HG03439 (cell line): ENCODE measurements at regions not wholly inside any gene's neighbourhood (a gene's known extent, or its start where the extent isn't known, plus 50 kb on each side); places are given as distances from the start of the nearest gene placed in this dataset.
A peak's percentile ranks its signal among the peaks of the same experiment; 100 is the strongest.

Experiments used
- ATAC-seq: cut with Tn5 transposase; IDR thresholded peaks from one replicate; pipeline ENCODE4 v1.9.1; 2021; ENCODE audit warnings: mild to moderate bottlenecking, moderate library complexity; ENCODE audit not compliant: unreplicated experiment

DNA sequence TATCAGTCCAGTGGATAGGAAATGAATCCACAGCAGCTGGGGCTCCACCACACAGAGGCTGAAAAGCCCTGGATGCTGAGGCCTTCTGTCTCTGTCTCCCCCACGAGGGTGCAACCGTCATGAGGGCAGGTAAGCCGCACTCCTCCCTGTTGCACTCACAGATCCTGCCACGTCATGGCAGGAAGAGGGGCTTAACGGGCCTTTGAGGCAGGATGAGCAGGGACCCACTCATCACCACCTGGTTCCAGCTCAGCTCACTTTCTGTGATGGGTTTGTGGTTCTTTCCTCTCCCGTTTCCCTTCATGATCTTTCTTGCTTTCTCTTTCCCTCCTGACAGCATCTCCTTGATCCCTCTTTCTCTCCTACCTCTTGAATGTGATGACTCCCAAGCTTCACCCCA, 575.2 kb downstream of the CCDC171 start:
- ATAC-seq: no peak

DNA sequence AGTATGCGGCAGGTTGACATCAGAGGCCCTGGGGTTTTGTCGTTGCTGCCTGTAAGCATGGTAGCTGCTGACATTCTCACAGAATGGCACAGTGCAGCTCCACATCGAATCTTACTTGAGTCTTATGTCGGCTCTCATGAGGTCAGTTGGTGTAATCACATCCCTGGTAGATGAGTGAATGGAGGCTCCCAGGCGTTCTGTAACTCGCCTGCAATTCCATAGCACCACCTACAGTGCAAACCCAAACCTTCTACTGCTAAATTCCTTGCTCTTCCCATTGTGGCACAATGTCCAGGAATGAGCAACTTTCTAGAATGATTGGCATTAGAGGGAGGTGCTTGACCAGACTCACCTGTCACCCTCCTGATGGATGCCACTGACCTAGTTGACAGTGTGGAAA, 578.4 kb downstream of the CCDC171 start:
- no peak for ATAC-seq

GRCh38 chr9:16132513-16132912, 579.7 kb downstream of the CCDC171 start:
- no peak for ATAC-seq

- no peak for ATAC-seq
These were observed 580.2 kb downstream of the CCDC171 start for GRCh38 chr9:16133032-16133431.

GRCh38 chr9:16133556-16134227, 580.8 kb downstream of the CCDC171 start:
- ATAC-seq: peak; percentile 82

GRCh38 chr9:16134351-16134750, 581.5 kb downstream of the CCDC171 start:
- no peak for ATAC-seq

DNA sequence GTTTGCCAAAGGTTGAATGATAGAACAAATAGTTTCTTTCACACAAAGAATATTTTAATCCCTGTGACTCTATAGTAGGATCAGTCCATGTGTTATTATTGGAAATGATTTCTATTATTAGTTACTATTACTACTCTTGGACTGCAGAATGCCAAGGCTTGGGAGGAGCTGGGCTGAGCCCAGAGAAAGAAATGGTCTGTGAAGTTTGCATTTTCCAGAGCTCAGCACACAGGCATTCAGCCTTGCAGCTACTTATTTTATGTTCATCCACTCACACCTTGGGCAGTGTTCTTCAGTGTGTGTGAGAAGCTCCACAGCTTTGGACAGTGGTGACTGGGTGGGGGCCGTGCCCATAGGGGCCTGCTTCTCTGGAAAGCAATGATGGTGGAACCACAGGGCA, 583.1 kb downstream of the CCDC171 start:
- ATAC-seq: no peak

DNA sequence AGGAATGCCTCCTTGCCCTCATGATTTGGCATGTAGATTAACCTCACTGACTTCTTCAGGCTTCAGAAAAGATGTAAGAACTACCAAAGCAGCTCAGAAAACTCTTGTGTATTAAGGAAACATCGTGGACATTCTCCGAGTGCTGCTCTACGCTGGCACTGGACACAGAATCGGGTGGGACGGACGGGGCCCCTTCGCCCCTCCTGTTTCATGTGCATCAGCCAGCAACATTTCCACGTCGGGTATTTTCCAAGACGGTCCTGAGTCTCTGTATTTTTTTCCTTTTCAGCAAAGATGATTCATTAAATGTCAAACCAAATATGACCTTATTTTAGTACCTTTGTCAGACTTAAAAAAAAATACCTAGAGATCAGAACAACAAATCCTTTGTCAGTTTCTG, 583.6 kb downstream of the CCDC171 start:
- no peak for ATAC-seq

GRCh38 chr9:16136961-16137360, 584.1 kb downstream of the CCDC171 start:
- no peak for ATAC-seq

DNA sequence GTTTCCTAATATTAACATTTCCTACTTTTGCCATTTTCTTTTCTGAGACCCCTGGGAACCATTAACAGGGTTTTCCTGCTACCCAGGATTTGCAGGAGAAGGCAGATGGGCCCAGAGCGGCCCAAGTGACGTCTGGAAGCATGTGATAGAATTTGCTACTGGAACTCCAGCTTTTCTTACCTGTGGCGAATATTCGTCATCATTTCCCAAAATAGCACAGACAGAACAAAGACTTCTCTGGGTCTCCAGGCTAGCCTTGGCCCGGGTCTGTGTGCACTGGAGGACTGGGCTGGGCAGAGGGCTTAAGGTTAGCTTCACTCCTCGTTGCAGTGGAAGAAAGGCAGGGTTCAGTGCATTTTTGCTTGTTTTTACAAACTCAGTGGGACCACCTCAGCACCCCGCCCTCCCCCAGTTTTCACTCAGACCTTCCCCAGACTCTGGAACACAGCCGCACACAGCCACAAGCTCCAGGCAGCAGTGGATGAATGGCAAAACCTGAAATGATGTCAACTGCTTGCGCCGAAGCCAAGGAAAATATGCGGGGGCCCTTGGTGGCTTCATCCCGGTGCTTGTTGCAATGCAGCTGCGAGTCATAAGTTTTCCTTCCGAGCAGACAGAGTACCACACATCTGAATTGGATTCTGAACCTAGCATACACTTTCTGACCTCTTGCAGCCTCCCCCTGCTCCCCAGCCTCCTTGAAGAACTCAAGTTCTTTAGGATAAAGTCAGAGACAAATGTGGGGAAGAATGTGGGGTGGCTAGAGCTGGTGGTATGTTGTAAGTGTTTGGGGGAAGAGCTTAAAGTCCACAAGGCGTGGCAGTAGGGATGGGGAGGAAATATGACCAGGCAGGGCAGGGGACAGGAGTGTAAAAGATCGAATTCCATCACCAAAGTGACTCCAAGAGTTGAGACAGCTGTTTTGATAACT, 586.0 kb downstream of the CCDC171 start:
- ATAC-seq: no peak

DNA sequence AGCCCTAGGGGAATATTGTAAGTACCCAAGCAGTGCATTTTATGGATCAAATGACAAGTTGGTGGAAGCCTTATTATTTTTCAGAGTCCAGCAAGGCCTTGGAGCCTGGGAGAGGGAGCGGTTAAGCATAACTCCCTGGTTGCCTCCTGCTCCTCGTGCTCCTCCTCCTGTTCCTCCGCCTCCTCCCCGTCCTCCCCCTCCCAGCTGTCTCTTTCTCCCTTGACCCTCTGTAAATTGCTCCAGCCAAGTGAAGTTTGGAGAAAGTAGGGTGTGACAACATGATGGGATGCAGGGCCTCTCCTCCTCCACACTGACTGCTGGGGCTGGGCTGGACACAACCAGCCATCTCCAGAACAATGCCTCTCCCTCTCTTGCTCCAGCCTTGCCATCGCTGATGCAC, 586.9 kb downstream of the CCDC171 start:
- no peak for ATAC-seq

GRCh38 chr9:16143310-16143709, 590.5 kb downstream of the CCDC171 start:
- no peak for ATAC-seq

- no peak for ATAC-seq
These were observed 591.4 kb downstream of the CCDC171 start for GRCh38 chr9:16143947-16144890.

DNA sequence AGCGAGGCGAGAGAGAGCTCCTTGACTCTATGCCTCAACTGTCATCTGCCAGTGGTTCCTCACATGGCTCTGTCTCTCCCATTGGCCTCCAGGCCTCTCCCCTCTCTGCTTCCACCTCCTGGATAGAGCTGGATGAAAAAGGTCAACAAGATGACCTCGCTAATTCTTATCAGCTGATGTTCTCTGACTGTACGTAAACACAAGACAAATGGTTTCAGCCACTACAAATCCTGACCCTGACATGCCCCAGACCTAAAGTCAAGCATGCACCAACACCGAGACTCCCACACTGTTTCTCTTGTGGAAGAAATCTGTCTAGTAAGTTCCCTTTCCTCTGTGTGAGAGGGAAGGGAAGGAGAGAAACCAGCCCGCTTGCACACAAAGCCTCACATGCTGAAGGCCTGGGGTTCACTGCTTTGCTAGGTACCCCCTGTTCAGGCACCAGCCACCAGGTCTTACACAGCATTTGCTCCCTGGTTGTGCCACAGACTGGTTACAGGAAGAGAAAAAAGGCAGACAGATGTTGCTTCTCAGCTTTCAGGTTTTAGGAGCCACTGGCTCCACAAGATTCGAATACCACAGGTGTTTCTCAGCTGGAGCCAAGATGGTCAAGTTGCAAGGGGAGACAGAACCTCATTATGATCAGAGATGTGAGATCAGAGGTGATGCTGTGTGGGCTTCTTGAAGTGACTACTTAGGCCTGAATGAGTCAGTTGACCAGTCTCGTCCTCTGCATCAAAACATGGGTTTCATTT, 592.5 kb downstream of the CCDC171 start:
- ATAC-seq: no peak

GRCh38 chr9:16147726-16148125, 594.9 kb downstream of the CCDC171 start:
- ATAC-seq: no peak

GRCh38 chr9:16150501-16150900, 597.7 kb downstream of the CCDC171 start:
- no peak for ATAC-seq

DNA sequence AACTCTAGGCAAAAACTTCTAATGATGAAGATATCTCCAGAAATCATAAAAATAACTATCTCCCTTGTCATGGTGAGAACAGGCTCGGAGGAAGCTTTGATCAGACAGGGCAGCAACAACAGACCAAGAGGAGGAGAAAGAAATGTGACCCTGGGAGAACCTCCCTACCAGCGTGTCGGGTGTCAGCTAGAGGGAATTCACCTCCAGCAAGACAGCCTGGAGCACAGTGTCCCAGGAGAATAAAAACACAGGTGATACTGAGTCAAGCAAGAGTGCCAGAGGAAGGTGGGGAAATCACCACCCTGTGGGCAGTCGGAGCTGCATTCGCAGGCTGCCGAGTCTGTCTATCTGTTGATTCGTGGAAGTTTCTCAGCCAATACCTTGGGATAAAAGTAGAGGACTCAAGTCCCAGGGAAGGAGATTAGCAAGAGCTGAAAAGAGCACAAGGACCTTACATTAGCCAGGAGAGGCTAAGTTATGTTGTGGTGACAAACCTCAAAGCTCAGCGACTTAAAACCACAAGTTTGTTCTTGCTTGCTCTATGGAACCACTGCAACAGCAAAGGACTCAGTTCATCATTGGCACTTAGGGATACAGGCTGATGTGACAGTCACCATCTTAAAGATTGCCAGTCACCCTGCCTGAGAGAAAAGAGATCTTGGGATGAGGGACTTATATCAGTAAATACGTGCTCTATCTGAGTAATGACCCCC, 598.3 kb downstream of the CCDC171 start:
- no peak for ATAC-seq

DNA sequence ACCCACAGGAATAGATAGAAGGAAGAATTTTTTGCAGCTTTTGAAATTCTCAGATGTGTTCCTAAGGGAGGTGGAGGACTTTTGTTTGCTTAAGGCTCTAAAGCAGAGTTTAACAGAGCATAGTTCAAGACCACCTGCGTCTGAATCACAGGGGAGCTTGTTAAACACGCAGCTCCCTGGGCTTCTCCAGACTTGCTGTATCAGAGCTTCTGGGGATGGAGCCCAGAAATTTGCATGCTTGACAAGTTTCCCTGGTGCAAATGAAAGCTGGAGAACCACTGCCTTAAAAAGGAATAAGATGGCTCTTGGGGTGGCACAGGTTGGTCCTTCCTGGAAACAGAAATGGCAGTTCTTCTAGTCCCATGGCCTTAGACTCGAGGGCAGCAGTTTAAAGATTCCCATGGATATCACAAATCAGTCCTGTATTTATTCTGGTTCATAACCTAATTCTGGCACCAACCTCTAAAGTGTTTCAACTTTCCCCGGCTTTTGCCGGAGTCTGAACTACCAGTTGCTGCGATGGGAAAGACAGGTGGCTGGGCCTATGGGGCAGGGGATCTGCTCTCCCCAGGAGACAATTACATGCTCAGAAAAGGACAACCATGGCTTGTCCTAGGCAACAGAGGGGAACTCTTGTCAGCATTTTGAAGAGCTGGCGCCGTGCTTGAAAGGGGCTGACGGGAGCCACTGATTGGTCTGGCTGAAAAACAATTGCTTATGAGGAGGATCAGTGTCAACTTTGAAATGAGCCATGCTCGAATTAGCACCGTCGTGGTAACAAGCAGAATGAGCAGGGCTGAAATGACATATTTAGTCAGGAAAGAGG, 599.6 kb downstream of the CCDC171 start:
- no peak for ATAC-seq

GRCh38 chr9:16153221-16153620, 600.4 kb downstream of the CCDC171 start:
- ATAC-seq: no peak
